H1 (cell line): ENCODE measurements at regions not wholly inside any gene's neighbourhood (a gene's known extent, or its start where the extent isn't known, plus 50 kb on each side); places are given as distances from the start of the nearest gene placed in this dataset.

ENCODE experiments used
- CHD7 ChIP-seq: fragments of 300-600 bp; sonication (generic); IDR thresholded peaks from 2 replicates; pipeline ENCODE4 v1.7.1; 2012; ENCODE audit warnings: low read length, moderate library complexity, mild to moderate bottlenecking, inconsistent platforms; ENCODE audit not compliant: insufficient replicate concordance
- E2F6 ChIP-seq: IDR thresholded peaks from 2 replicates; pipeline ENCODE4 v1.6.1; 2012; ENCODE audit warnings: inconsistent platforms
- HDAC2 ChIP-seq, 2 experiments: fragments of 300-600 bp in 1 of 2; sonication (generic) in 1 of 2; IDR thresholded peaks; 2 replicates each; pipeline ENCODE4 v1.6.1; 2011 to 2012; ENCODE audit warnings: low read depth in 2 of 2, low read length in 2 of 2, mild to moderate bottlenecking in 2 of 2, moderate library complexity in 2 of 2, borderline replicate concordance in 1 of 2, inconsistent platforms in 1 of 2
- HDAC6 ChIP-seq: IDR thresholded peaks from one replicate; pipeline ENCODE4 v1.7.1; 2012; ENCODE audit warnings: low read depth, mild to moderate bottlenecking, inconsistent platforms, low read length, moderate library complexity
- RAD21 ChIP-seq, 2 experiments: IDR thresholded peaks in 1 of 2; conservative IDR thresholded peaks in 1 of 2; 2 replicates each; pipeline ENCODE4 v1.6.1; 2011; ENCODE audit warnings: low read depth in 2 of 2, low read length in 2 of 2, improper control_type of control experiment in 1 of 2, inconsistent platforms in 1 of 2, mild to moderate bottlenecking in 1 of 2, moderate library complexity in 1 of 2
- SIN3A ChIP-seq, 2 experiments: IDR thresholded peaks in 1 of 2; conservative IDR thresholded peaks in 1 of 2; 2 replicates each; pipeline ENCODE4 v1.6.1; 2011 to 2012; ENCODE audit warnings: low read length in 2 of 2, improper control_type of control experiment in 1 of 2, low read depth in 1 of 2, mild to moderate bottlenecking in 1 of 2
- SIRT6 ChIP-seq: IDR thresholded peaks from one replicate; pipeline ENCODE4 v1.7.1; 2012; ENCODE audit warnings: low read length, inconsistent platforms

GRCh38 chr20:24745206-24745605 lies 203.9 kb upstream of the CST7 start (continued):
- TF ChIP-seq CHD7 (no peak), SIRT6 (no peak), RAD21 (IDR thresholded peaks at IDR 0.05 in 1 of 2, conservative IDR thresholded peaks at IDR 0.05 in 1 of 2; ENCODE audit: low read depth in 2 of 2, low read length in 2 of 2) (no peak), HDAC6 (no peak), SIN3A (conservative IDR thresholded peaks at IDR 0.05 in 1 of 2, IDR thresholded peaks at IDR 0.05 in 1 of 2; ENCODE audit: low read depth in 1 of 2, low read length in 2 of 2) (no peak), HDAC2 (IDR thresholded peaks at IDR 0.05; ENCODE audit: borderline replicate concordance in 1 of 2, low read depth in 2 of 2, low read length in 2 of 2) (no peak), E2F6 (no peak)
